ENCODE measurements at regions not wholly inside any gene's neighbourhood (a gene's known extent, or its start where the extent isn't known, plus 50 kb on each side); places are given as distances from the start of the nearest gene placed in this dataset.

DNA sequence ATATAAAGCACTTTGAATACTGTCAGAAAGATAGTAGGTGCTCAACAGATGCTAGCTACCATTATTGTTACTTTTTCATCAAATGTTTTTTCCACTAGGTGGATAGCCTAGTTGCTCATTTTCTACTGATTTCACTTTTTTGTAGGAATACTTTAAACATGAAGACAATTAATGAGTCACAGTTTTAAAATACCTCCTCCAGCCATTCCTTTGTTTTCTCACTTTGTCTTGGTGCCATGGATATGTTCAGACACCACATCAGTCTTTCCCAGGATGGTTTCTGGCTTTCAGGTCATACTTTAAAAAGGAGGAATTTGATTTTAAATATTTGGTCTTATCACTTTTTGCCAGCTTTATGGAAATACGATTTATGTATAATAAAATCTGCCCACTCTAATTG, 147.1 kb upstream of the MGMT start:
- H3K4me3 ChIP-seq, result no peak overlapping the region
- no peak overlapping the region for H3K27ac ChIP-seq
- no peak for TF ChIP-seq EP300 (IDR thresholded peaks at IDR 0.05)
- TF ChIP-seq POLR2A (IDR thresholded peaks at IDR 0.05), result no peak
- TF ChIP-seq, protein P1, sequence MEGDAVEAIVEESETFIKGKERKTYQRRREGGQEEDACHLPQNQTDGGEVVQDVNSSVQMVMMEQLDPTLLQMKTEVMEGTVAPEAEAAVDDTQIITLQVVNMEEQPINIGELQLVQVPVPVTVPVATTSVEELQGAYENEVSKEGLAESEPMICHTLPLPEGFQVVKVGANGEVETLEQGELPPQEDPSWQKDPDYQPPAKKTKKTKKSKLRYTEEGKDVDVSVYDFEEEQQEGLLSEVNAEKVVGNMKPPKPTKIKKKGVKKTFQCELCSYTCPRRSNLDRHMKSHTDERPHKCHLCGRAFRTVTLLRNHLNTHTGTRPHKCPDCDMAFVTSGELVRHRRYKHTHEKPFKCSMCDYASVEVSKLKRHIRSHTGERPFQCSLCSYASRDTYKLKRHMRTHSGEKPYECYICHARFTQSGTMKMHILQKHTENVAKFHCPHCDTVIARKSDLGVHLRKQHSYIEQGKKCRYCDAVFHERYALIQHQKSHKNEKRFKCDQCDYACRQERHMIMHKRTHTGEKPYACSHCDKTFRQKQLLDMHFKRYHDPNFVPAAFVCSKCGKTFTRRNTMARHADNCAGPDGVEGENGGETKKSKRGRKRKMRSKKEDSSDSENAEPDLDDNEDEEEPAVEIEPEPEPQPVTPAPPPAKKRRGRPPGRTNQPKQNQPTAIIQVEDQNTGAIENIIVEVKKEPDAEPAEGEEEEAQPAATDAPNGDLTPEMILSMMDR (IDR thresholded peaks at IDR 0.05), result no peak
- no peaks in the 10 kb centered on the region for H3K27me3 ChIP-seq
- no peaks in the 10 kb centered on the region for H3K9me3 ChIP-seq
- WGBS, 3 donors, result 71 to 80% (median 79%) methylated on average over 1 of the region's 1 CpG
- DNase-seq, result no peak
- no peaks in the 10 kb centered on the region for H3K4me1 ChIP-seq (ENCODE audit: insufficient read depth)
- no peaks in the 10 kb centered on the region for H3K36me3 ChIP-seq
- intact Hi-C loops (cut with DNase I), result no loop called here

- H3K4me1 ChIP-seq (ENCODE audit: insufficient read depth), result no peaks in the 10 kb centered on the region
- intact Hi-C loops (cut with DNase I), result no loop called here
- H3K27me3 ChIP-seq, result no peaks in the 10 kb centered on the region
- TF ChIP-seq EP300 (IDR thresholded peaks at IDR 0.05) (no peak), POLR2A (IDR thresholded peaks at IDR 0.05) (no peak)
- TF ChIP-seq, protein P1 (IDR thresholded peaks at IDR 0.05), result no peak
- 83 to 96% (median 86%) methylated on average over 1 of the region's 1 CpG for WGBS, 3 donors
- no peak for DNase-seq
- no peak overlapping the region for H3K4me3 ChIP-seq
- no peaks in the 10 kb centered on the region for H3K9me3 ChIP-seq
- no peaks in the 10 kb centered on the region for H3K36me3 ChIP-seq
- no peak overlapping the region for H3K27ac ChIP-seq
Observed at GRCh38 chr10:129320340-129320739, 146.7 kb upstream of the MGMT start.

GRCh38 chr10:129321727-129322126, 145.3 kb upstream of the MGMT start:
- WGBS, 3 donors, result 91 to 95% (median 93%) methylated on average over 10 of the region's 10 CpGs
- no peak for DNase-seq
- intact Hi-C loops (cut with DNase I), result no loop called here
- no peaks in the 10 kb centered on the region for H3K4me1 ChIP-seq (ENCODE audit: insufficient read depth)
- no peaks in the 10 kb centered on the region for H3K36me3 ChIP-seq
- H3K9me3 ChIP-seq, result no peaks in the 10 kb centered on the region
- TF ChIP-seq POLR2A (IDR thresholded peaks at IDR 0.05), result no peak
- TF ChIP-seq, protein P1 (IDR thresholded peaks at IDR 0.05), result no peak
- H3K27me3 ChIP-seq, result no peaks in the 10 kb centered on the region
- no peak overlapping the region for H3K4me3 ChIP-seq
- no peak overlapping the region for H3K27ac ChIP-seq

GRCh38 chr10:129322933-129323820, 143.9 kb upstream of the MGMT start:
- Histone ChIP-seq H3K4me3 (no peak overlapping the region), H3K36me3 (no peaks in the 10 kb centered on the region), H3K9me3 (no peaks in the 10 kb centered on the region), H3K27ac (no peak overlapping the region), H3K27me3 (no peaks in the 10 kb centered on the region), H3K4me1 (ENCODE audit: insufficient read depth) (no peaks in the 10 kb centered on the region)
- DNase-seq, result no peak
- WGBS, 3 donors, result 33 to 45% (median 42%) methylated on average over 13 of the region's 13 CpGs
- intact Hi-C loops (cut with DNase I), result no loop called here
- TF ChIP-seq, protein P1 (IDR thresholded peaks at IDR 0.05), result no peak
- TF ChIP-seq POLR2A (IDR thresholded peaks at IDR 0.05), result no peak
- TF ChIP-seq EP300 (IDR thresholded peaks at IDR 0.05), result no peak

Data from ovary (tissue), 7 donors.